Omental fat pad (tissue), 3 donors: ENCODE measurements at regions not wholly inside any gene's neighbourhood (a gene's known extent, or its start where the extent isn't known, plus 50 kb on each side); places are given as distances from the start of the nearest gene placed in this dataset.
"Not testable (repeated sequence)": the region's sequence is repeated elsewhere in the genome, so short reads cannot be mapped to it uniquely, and the experiment has no call there.

Source experiments
- ATAC-seq: fragments of 150-250 bp; one replicate; pipeline ENCODE4 v1.9.1; 2016; ENCODE audit warnings: mild to moderate bottlenecking, moderate library complexity; ENCODE audit not compliant: low FRiP score
- DNase-seq: peaks from one replicate; pipeline ENCODE4 v3.0.0-alpha.2; 2019; ENCODE audit warnings: low spot score
- TF ChIP-seq, protein P1 (sequence below), 3 donors: fragments of 450-650 bp; IDR thresholded peaks; one replicate each; pipeline ENCODE4 v1.5.1; 2016 to 2017; ENCODE audit warnings: antibody characterized with exemption in 3 of 3, mild to moderate bottlenecking in 3 of 3, moderate library complexity in 2 of 3

- no peak for ATAC-seq
These were observed 1377.9 kb downstream of the RPIA start for GRCh38 chr2:90069290-90069894.

DNA sequence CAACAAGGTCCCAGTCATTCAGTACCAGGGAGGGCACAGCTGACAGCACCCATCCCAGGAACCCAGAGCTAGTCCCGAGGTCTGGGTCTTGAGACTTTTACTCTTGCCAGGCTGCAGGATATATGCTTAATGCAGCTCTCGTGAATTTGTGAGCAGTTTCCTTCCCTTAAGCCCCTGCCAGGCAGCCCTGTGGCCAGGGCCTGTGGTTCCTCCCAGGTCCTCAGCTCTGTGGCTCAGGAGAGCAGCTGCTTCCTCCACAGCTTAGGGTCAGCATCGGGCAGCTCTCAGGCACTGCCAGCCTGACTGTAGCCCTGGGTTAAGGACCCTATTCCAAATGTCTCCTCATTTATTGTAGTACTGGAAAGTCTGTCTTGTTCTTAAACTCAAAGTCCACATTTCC is 1384.8 kb downstream of the RPIA start:
- no peak for ATAC-seq
- TF ChIP-seq, protein P1, sequence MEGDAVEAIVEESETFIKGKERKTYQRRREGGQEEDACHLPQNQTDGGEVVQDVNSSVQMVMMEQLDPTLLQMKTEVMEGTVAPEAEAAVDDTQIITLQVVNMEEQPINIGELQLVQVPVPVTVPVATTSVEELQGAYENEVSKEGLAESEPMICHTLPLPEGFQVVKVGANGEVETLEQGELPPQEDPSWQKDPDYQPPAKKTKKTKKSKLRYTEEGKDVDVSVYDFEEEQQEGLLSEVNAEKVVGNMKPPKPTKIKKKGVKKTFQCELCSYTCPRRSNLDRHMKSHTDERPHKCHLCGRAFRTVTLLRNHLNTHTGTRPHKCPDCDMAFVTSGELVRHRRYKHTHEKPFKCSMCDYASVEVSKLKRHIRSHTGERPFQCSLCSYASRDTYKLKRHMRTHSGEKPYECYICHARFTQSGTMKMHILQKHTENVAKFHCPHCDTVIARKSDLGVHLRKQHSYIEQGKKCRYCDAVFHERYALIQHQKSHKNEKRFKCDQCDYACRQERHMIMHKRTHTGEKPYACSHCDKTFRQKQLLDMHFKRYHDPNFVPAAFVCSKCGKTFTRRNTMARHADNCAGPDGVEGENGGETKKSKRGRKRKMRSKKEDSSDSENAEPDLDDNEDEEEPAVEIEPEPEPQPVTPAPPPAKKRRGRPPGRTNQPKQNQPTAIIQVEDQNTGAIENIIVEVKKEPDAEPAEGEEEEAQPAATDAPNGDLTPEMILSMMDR (IDR thresholded peaks at IDR 0.05): no peak
- DNase-seq: no peak

More at GRCh38 chr2:90069290-90069894, 1377.9 kb downstream of the RPIA start:
- no peak for DNase-seq
- TF ChIP-seq, protein P1 (IDR thresholded peaks at IDR 0.05): no peak

DNA sequence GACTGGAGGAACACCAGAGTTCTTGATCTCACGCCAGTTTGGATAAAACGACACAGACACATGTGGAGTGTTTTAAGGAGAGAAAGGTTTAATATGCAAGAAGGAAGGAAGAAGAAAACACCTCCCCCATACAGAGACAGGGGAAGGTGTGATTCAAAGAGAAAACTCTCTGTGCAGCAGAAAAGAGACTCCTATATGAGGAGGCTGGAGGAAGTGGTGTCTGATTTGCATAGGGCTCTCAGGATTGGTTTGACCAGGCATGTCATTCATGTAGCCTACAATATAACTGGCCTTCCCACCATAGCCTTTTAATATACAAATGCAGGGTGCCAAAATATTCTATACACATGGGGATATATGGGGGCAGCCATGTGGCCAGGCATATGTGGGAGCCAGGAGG is 1386.5 kb downstream of the RPIA start:
- TF ChIP-seq, protein P1 (IDR thresholded peaks at IDR 0.05): no peak
- ATAC-seq (no peak), DNase-seq (no peak)

DNA sequence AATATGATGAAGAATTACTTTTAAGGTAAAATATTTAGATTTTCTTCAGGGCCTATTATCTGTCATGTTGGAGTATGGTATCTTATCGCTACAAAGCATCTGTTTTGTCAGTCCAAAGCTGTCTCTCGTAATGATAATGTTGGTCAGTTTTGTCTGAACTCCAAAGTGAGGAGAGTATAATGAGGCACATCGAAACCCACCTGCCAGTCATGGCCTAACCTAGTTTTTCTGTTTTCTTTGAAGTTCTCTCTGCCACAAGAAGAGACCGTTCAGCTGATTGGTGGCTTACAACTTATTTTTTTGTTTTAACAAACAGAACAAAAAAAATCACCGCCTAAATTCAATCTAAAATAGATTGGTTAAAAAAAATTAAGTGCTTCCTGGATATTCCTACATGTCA is 1387.9 kb downstream of the RPIA start:
- TF ChIP-seq, protein P1 (IDR thresholded peaks at IDR 0.05): no peak

GRCh38 chr2:90087792-90088191 is 1396.3 kb downstream of the RPIA start:
- DNase-seq, ATAC-seq: not testable (repeated sequence)

More for the DNA sequence above, 1387.9 kb downstream of the RPIA start:
- no peak for DNase-seq
- no peak for ATAC-seq

DNA sequence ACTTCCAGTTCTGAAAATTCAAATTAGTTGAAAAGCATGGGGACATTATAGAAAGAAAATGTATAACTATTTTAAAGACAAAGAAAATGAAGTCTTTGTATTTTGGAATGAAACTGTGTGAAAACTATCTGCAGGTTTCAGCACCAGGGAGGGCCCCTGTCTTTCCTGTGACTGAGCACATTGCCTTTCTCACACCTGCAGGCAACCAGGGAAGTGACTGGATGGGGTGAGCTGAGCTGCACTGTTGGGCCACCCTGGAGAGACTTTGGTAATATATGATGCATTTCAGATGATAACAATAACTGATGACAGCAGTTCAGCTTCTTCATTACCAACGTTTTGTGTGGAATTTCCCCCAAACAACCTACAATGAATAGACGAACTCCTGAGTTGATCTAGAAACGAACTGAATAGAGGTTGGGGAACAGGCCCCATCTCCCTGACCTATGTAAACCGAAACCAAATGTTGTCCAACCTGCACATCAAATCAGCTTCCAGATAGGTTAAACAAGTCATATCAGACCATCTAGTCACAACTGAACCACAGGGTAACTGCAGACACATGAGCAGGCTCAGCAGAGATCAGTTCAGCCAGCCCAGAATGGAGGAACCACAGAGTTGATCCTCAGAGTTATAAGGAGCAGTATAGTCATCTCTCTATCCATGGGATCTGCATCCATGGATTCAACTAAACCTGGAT is 1402.2 kb downstream of the RPIA start:
- not testable (repeated sequence) for ATAC-seq, DNase-seq

GRCh38 chr2:90097617-90098016 is 1406.1 kb downstream of the RPIA start:
- DNase-seq, ATAC-seq: not testable (repeated sequence)

DNA sequence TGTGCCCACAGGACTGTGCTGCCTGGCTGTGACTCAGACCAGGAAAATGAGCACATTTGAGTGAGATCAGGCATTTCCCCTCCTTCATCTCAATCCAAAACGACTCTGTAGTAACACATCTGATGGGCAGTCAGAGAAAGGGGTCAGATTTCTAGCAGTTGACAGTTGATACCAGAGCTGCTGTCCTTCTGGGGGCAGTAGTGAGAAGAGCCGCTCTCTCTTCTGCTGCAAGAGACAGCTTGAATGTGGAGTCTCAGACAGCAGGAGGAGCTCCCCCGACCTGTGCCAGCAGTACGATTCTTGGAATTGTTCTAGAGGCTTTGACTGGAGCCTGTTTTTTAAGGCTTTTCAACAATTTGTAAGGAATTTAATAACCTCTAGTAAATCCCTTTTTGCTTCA is 1413.7 kb downstream of the RPIA start:
- DNase-seq, ATAC-seq: not testable (repeated sequence)

DNA sequence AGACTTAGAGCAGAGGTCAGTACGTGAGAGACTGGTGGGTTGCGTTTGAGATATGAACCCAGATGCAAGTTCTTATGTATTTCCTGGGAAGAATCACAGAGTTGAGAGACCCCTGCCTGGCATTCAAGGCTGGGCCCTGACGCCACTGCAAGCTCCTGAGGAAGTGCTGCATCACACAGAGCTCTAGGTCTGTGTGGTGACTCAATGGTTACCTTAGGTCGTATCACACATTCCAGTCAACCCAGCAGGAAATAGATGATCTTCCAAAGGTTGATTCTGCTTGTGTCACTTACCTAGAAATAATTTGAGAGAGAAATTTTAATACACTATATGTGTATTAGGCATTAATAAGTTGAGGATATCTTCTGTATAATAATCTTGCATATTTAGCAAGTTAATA is 1431.9 kb downstream of the RPIA start:
- DNase-seq, ATAC-seq: not testable (repeated sequence)

DNA sequence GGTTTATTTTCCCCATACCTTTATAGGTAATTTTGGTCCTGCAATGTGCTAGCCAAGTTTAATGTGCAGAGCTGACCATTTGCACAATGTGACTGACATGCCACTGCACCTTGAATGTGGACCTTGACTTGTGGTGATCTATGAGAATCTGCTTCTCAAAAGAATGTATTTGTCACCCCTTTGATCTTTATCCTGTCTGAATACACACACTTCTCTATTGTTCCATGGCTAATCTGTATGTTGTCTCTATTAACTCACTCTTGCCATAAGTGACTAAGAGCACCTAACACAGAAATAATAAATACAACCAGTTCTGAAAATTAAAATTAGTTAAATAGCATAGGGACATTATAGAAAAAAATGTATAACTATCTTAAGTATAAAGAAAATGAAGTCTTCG is 1447.6 kb downstream of the RPIA start:
- not testable (repeated sequence) for DNase-seq, ATAC-seq

GRCh38 chr2:90141558-90141957 is 1450.1 kb downstream of the RPIA start:
- DNase-seq, ATAC-seq: not testable (repeated sequence)

DNA sequence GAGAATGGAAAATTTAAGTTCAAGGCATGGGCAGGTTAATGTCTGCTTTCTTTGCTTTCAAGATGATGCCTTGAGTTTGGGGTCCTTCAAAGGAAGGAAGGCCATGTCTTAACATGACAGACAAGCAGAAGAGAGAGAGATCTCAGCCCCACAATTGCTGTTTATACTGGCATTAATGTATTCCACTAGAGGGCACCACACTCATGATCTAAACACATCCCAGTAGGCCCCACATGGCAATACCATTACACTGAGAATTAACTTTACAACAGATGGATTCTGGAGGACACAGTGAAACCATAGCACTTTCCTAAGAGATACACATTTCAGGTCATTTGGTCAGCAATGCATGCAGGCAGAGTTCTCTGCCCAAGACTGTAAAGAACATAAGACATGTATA is 1460.3 kb downstream of the RPIA start:
- DNase-seq, ATAC-seq: not testable (repeated sequence)

- not testable (repeated sequence) for DNase-seq, ATAC-seq
These were observed 1479.5 kb downstream of the RPIA start for GRCh38 chr2:90170978-90171377.

GRCh38 chr2:90173081-90173480 is 1481.6 kb downstream of the RPIA start:
- DNase-seq, ATAC-seq: not testable (repeated sequence)

- DNase-seq, ATAC-seq: not testable (repeated sequence)
These were observed 1488.1 kb downstream of the RPIA start for GRCh38 chr2:90179591-90179990.
